ENCODE measurements at regions not wholly inside any gene's neighbourhood (a gene's known extent, or its start where the extent isn't known, plus 50 kb on each side); places are given as distances from the start of the nearest gene placed in this dataset.
"Not testable (repeated sequence)": the region's sequence is repeated elsewhere in the genome, so short reads cannot be mapped to it uniquely, and the experiment has no call there.

- DNase-seq, result no peak
Measured at GRCh38 chr2:177001334-177001733, 211.3 kb upstream of the HNRNPA3 start.

- DNase-seq, result no peak
Measured at GRCh38 chr2:177002983-177003382, 209.6 kb upstream of the HNRNPA3 start.

DNA sequence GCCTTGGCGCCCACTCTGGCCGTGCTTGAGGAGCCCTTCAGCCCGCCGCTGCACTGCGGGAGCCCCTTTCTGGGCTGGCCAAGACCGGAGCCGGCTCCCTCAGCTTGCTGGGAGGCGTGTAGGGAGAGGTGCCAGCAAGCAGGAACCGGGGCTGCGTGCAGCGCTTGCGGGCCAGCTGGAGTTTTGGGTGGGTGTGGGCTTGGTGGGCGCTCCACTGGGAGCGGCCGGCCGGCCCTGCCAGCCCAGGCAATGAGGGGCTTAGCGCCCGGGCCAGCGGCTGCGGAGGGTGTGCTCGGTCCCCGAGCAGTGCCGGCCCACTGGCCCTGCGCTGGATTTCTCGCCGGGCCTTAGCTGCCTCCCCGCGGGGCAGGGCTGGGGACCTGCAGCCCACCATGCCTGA is 204.9 kb upstream of the HNRNPA3 start:
- not testable (repeated sequence) for DNase-seq

- not testable (repeated sequence) for DNase-seq
Measured at GRCh38 chr2:177008662-177009061, 203.9 kb upstream of the HNRNPA3 start.

- no peak for DNase-seq
Measured at GRCh38 chr2:177010146-177010545, 202.4 kb upstream of the HNRNPA3 start.

DNA sequence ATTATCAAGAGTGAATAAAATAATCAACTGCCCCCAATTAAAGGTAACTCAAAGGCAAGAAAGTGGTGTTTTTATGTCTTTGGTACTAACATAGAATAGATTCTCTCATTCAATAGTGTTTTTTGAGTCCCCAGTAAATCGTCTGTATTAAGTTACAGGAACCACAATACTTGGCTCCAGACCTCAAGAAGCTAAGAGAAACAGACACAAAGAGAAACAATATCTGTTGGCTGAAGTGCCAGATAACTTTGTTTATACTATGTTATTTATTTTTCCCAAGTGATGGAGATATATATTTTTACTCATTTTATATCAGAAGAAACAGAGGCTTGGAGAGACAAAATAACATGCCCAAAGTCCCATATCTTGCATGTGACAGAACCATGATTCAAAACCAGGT is 201.7 kb upstream of the HNRNPA3 start:
- DNase-seq, result no peak

DNA sequence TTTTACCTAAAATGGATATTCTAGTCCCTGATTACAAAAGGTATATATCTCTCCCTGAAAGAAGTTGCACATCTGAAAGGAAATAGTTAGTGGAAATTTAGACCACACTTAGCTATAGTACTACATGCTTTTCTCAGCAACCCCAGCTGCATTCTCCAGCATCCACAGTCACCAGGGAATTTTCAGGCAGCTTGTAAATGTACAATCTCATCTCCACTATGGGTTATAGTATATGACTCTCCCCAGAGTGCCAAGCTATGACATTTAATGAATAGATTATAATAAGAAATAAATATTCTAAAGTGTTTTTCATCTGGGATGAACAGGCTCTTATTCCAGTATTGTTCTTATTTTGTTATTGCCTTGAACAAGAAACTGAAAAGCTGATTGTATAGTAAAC is 197.6 kb upstream of the HNRNPA3 start:
- no peak for DNase-seq

GRCh38 chr2:177015356-177015923 is 197.2 kb upstream of the HNRNPA3 start:
- no peak for DNase-seq

GRCh38 chr2:177020524-177021119 is 192.0 kb upstream of the HNRNPA3 start:
- DNase-seq, result no peak

GRCh38 chr2:177021706-177022343 is 190.8 kb upstream of the HNRNPA3 start:
- DNase-seq, result no peak

DNA sequence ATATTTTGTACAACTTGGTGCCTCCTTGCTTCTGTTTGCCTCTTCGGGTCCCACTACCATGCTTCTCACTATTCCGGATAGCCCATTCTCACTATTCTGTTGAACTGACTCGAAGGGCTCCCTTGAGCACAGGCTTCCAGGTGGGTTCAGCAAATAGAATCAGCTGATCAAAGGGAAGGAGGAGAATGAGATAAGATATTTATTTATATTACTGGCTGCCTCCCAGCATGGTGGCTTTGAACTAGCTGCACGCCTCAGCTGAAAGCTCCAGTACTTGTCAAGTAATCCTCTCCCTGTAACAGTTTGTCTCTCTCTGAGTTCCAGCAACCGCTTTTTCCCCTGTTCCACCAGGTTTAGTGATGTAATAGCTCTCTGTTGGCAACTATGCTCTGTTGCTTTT is 187.8 kb upstream of the HNRNPA3 start:
- DNase-seq, result no peak

- DNase-seq, result no peak
Measured at GRCh38 chr2:177026253-177026652, 186.3 kb upstream of the HNRNPA3 start.

- no peak for DNase-seq
Measured at GRCh38 chr2:177026956-177027355, 185.6 kb upstream of the HNRNPA3 start.

- no peak for DNase-seq
Measured at GRCh38 chr2:177028296-177028695, 184.3 kb upstream of the HNRNPA3 start.

GRCh38 chr2:177029075-177029474 is 183.5 kb upstream of the HNRNPA3 start:
- no peak for DNase-seq

DNA sequence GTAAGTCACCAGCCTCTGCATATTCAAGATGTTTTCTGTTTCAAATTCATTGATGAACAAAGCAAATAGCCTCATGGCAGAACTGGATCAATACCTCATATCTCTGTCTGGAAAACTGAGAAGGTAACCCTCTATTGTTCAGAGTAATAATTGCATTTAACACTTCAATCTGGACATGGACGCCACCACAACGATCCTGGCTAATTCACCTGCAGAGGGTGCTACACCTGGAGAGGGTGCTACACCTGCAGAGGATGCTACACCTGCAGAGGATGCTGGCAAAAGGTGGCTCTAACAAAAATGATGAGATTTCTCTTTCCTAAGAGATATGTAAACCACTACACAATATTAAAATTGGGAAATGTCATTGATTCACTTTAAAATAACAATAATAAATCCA is 183.1 kb upstream of the HNRNPA3 start:
- no peak for DNase-seq

- DNase-seq, result no peak
Measured at GRCh38 chr2:177029901-177030300, 182.7 kb upstream of the HNRNPA3 start.

DNA sequence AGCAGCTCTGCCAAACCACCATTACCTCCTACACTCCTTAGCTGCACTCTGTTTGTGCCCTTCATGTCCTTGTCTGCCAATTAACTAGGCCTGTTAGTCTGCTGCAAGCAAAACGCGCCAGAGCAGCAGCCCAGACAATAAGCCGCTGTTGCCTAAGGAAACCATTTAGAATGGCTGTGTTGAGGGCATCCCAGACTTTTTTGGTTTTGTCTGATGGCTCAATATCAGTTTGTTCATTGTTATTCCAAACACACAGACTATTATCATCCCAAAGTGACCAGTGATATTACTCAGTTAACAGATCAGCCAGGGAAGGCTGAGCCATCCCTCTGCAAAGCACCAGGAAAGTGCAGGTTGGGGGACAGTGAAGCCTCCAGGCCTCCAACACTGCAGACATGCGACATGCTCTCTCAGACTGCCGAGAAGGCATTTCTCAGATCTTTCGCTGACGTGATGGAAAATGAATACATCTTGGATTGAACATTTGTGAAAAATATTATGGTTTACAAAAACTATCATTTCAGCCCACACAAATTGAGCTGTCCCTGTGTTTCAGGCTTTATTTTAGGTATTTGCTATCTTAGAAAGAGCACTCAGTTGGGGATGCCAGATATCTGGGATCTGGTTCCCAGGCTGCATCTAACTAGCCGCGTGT is 182.0 kb upstream of the HNRNPA3 start:
- DNase-seq, result no peak

DNA sequence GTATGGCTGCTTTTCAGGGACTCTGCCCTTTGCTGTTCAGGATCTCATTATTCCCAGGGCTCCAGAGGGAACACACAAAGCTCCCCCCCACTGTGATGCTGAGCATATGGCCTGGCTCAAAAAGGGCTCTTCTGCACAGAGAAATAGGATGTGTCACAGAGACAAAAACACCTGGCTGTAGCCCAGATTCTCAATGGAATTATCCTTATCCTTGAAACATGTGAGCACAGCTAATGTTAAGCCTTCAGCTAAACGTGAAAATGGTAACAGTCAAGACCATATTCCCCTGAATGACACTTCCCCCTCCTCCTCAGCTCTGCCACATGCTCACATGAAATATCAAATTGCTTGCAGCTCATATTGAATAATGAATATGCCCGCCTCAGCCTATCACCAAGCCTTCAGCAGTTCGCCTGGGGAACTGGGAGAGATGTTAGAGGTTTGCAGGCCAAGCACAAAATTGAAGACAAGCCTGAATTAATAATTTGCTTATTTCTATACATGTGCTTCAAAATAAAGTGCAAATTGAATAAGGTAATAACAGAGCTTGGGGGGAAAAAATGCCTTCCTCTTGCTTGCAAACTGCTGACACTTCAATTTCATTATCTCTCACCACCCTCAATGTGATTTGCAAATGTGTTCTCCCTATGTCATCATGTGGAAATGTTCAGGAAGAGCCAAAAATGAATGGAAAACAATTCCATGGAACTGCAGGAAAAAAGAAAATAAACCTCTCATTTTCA is 181.0 kb upstream of the HNRNPA3 start:
- no peak for DNase-seq

DNA sequence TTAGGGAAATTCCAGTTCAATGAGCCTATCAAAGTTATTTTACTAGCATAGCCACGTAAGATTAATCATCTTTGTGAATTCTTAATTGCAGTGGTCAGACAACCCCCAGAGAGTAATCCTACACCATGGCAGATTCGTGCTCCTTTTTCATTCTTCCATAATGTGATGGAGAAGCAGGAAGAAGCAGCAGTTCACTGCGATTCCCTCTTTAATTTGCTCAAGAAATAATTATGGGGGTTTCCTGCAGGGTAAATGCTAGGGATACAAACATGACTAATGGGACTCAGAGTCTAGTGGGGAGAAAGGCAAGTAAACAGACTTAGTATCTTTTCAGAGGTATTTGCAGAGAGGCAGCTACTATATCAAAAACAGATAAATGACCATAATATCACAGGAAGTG is 175.8 kb upstream of the HNRNPA3 start:
- no peak for DNase-seq

DNA sequence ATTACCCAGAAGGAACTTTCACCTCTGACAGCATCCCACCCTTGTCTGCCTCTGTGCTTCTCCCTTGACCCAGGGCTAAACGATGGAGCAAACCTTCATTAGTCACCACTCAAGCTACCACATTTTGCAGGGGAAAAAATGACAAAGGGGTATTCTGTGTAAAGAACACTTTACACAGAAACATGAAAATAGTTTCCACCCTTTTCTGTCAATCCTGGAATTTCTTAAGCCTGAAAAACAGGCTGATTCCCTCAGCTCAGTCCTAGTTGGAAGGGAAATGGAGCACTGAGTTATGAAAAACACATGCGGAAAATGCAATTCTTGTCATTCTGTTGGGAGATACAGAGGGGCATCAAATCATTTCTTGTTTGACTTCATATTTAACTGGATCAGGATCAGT is 175.0 kb upstream of the HNRNPA3 start:
- no peak for DNase-seq

GRCh38 chr2:177038787-177039484 is 173.7 kb upstream of the HNRNPA3 start:
- DNase-seq, result no peak

DNA sequence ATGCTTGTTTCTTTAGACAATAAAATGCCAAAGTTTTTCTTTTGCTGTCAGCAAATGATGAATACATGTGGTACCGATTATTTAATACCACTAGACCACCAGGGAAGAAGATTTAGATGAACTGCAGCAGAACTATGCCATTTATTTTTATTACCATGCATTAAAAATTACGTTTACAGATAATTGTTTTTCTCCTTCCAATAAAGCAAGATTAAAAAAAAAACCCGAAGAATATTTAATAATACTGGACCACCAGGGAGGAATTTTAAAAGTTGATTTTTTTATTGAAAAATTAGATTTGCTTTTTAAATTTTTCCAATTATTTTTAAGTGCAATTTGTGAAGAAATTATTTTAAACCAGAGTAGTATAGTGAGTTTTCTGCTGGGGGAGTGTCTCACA is 170.3 kb upstream of the HNRNPA3 start:
- no peak for DNase-seq

Measured in activated CD4-positive, CD25-positive, alpha-beta regulatory T cell (primary cell).